BJ (cell line): ENCODE measurements at regions not wholly inside any gene's neighbourhood (a gene's known extent, or its start where the extent isn't known, plus 50 kb on each side); places are given as distances from the start of the nearest gene placed in this dataset.

Experiments
- CTCF ChIA-PET: fragments of 350-600 bp; formaldehyde crosslinking; extraction: SDS; loops from one replicate; lab custom pipeline; 2021; ENCODE audit warnings: antibody characterized with exemption, inconsistent platforms; lab: Yijun Ruan, JAX
- POLR2A ChIA-PET: fragments of 300-600 bp; sonication (Branson Sonifier 250); formaldehyde crosslinking; extraction: SDS; loops from one replicate; lab custom pipeline; 2021; ENCODE audit warnings: antibody characterized with exemption; lab: Charles Lee
- DNase-seq: peaks from one replicate; pipeline ENCODE4 v3.0.0-alpha.2; 2011; ENCODE audit warnings: low read depth
- H3K27me3 ChIP-seq: 2 replicates; pipeline ENCODE4 v1.6.0; 2011; ENCODE audit warnings: low read length; ENCODE audit not compliant: control insufficient read depth, insufficient read depth
- H3K36me3 ChIP-seq: 2 replicates; pipeline ENCODE4 v1.5.1; 2011; ENCODE audit warnings: low read length; ENCODE audit not compliant: control insufficient read depth, insufficient read depth
- H3K4me3 ChIP-seq: 2 replicates; pipeline ENCODE4 v1.5.1; 2011; ENCODE audit warnings: low read depth, mild to moderate bottlenecking, control low read depth, low read length
- CTCF ChIP-seq: IDR thresholded peaks from 2 replicates; pipeline ENCODE4 v1.5.1; 2011; ENCODE audit warnings: low read depth, mild to moderate bottlenecking, control low read depth, inconsistent platforms, low read length, moderate library complexity; ENCODE audit not compliant: insufficient read depth

DNA sequence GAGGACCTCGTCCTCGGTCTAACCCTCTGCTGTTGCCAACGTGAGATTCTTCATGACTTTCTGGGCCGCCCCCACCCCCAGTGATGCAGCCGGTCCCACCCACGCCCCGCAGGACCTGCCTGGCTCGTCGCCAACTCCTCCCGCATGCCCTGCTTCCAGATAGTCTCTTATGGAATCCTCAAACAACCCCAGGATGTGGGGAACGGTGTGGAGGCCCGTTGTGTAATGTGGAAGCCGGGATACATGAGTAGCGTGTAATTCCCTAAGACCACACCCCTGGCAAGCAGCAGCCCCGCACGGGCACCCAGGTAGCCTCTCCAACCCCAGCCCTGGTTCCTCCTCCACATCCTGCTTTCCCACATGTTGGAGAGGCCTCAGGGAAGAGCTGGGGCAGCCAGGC lies 275.9 kb downstream of the C16orf95 start:
- CTCF ChIA-PET: no interaction called here
- no peak for DNase-seq
- Histone ChIP-seq H3K36me3 (no peaks in the 10 kb centered on the region), H3K4me3 (no peak overlapping the region), H3K27me3 (peaks cover 6% of the 10 kb centered on the region)
- POLR2A ChIA-PET: no interaction called here
- TF ChIP-seq CTCF: no peak

GRCh38 chr16:87042551-87043230 lies 274.5 kb downstream of the C16orf95 start:
- TF ChIP-seq CTCF: no peak
- Histone ChIP-seq H3K4me3 (no peak overlapping the region), H3K36me3 (no peaks in the 10 kb centered on the region), H3K27me3 (peaks cover 9% of the 10 kb centered on the region)
- DNase-seq: no peak
- CTCF ChIA-PET: interaction anchor here (0.7 to 1.4 kb wide), 3 partner anchors 20 to 528 kb away, joined by 3 to 8 read pairs (median 3); no protein-coding TSS in a partner anchor
- POLR2A ChIA-PET: no interaction called here

DNA sequence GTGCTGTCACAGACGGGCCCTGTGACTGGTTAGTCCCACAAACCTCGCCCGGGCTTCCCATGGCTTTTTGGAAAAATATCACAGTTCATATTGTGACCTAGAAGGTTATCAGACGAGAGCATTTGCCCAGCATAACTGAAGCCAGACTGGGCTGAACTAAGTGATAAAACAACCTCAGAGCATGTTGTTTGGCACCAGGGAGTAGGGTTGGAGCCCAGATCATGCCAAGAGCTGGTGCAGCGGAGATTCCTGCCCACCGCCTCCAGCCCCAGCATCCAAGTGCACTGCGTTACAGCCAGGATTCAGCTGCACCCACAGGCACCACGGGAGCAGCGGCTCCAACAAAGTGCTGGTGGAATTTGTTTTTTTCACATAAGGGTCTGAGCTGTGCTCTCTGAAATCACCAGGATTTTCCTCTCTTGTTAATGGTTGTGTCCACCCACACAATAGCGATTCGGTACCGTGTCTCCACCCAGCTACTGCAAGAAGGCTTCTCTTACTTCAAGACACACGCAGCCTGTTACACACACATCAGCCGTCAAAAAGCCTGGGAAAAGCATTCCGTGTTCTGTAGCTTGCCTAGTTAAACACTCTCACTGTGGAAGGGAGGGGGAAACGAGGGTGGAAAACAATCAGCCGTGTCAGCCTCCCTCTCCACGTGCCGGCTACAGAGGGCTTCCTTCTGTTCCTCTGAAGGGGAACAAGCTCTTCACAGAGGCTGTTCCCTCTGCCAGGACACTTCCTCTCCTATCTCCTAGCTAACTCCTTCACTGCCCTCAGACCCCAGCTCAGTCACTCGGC lies 273.8 kb downstream of the C16orf95 start:
- H3K36me3 ChIP-seq: no peaks in the 10 kb centered on the region
- TF ChIP-seq CTCF: no peak
- H3K4me3 ChIP-seq: no peak overlapping the region
- CTCF ChIA-PET: interaction anchor here (0.7 to 1.4 kb wide), 4 partner anchors 19 to 528 kb away, joined by 3 to 8 read pairs (median 4); no protein-coding TSS in a partner anchor
- no peak for DNase-seq
- POLR2A ChIA-PET: no interaction called here
- H3K27me3 ChIP-seq: peaks cover 9% of the 10 kb centered on the region

- TF ChIP-seq CTCF: no peak
- H3K36me3 ChIP-seq: no peaks in the 10 kb centered on the region
- ChIA-PET CTCF (interaction anchor here (0.9 to 1.4 kb wide), 3 partner anchors 21 to 481 kb away, joined by 3 to 6 read pairs (median 4); no protein-coding TSS in a partner anchor), POLR2A (no interaction called here)
- H3K4me3 ChIP-seq: no peak overlapping the region
- peaks cover 11% of the 10 kb centered on the region for H3K27me3 ChIP-seq
- no peak for DNase-seq
Observed at GRCh38 chr16:87044032-87044382, 273.2 kb downstream of the C16orf95 start.

DNA sequence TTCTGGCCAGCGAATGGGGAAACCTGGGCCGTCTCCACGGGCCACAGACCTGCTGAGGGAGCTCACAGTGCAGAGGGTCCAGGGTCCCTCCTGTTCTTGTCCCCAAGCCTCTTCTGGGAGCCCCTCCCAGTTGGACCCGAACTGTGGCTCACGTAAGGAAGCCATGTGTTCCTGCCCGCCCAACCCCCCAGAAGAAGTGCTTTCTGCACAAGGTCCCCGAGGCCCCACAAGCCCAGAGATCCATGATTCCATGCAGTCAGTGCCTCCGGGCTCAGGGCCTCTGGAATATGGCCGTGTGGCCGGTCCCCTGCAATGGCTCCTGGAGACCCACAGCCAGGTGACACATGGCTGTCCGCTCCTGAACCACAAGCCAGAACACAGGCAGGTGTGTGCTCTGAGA lies 272.4 kb downstream of the C16orf95 start:
- no peak for DNase-seq
- no peak for TF ChIP-seq CTCF
- peaks cover 13% of the 10 kb centered on the region for H3K27me3 ChIP-seq
- no peak overlapping the region for H3K4me3 ChIP-seq
- ChIA-PET CTCF (interaction anchor here (0.9 to 1.4 kb wide), 2 partner anchors 31 to 482 kb away, joined by 4 to 6 read pairs; no protein-coding TSS in a partner anchor), POLR2A (no interaction called here)
- H3K36me3 ChIP-seq: no peaks in the 10 kb centered on the region
